NCI-H2107 (cell line): ENCODE measurements at regions not wholly inside any gene's neighbourhood (a gene's known extent, or its start where the extent isn't known, plus 50 kb on each side); places are given as distances from the start of the nearest gene placed in this dataset.
"Not testable (repeated sequence)": the region's sequence is repeated elsewhere in the genome, so short reads cannot be mapped to it uniquely, and the experiment has no call there.

ENCODE experiments used
- DNase-seq: peaks from one replicate; lab custom pipeline; 2025; lab: John Stamatoyannopoulos, UW

GRCh38 chr11:134944131-134944530 lies 532.1 kb upstream of the B3GAT1 start:
- no peak for DNase-seq

- DNase-seq = no peak
Observed at GRCh38 chr11:134943544-134943943, 531.5 kb upstream of the B3GAT1 start.

DNA sequence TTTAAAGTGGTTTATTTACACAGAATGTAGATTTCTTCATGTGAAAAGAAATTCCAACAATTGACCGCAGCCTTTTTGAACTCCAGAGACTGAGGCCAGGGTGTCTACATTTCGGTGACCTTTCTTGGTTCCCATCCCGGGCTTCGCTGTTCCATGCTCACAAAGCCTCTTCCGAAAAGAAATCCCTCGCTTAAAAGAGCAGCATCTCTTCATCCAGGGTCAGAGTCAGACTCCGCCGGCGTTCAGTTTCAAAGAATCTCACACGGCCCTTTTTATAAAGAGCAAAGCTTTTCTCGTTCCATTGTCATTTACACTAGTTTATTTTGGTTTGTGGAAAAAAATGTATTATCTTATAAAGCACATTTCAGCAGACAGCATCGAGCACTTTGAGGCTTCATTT lies 530.6 kb upstream of the B3GAT1 start:
- no peak for DNase-seq

DNA sequence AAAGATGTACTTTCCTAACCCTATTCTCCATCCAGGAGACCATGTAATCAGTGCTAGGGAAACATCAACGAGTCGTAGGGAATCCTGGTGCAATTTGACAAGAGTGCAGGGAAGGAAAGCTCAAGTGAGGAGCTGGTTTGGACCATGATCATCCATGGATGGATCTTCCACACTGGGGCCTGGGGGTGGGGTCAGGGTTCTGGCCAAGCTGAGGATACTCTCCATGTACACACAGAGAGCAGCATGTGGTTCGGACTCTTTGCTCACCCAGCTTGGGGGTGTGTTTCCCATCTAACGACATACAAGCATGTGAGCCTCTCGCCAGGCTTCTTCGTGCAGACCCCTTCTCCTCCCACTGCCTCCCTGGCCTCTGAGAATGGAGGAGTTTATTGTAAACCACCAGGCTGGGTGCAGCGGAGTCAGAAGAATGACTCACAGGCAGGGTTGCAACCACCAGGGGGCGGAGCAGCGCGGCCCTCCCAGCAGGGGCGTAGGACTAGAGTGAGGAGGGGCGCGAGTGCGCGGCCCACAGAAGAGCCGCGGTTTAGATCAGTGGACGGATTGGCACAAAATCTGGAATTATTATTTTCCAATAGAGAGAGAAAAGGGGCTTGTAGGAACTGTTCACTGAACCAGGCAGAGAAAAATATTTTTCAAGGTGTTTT lies 530.0 kb upstream of the B3GAT1 start:
- DNase-seq = not testable (repeated sequence)

GRCh38 chr11:134941326-134941725 lies 529.3 kb upstream of the B3GAT1 start:
- DNase-seq = no peak

GRCh38 chr11:134940441-134941126 lies 528.5 kb upstream of the B3GAT1 start:
- DNase-seq = no peak

GRCh38 chr11:134939905-134940304 lies 527.9 kb upstream of the B3GAT1 start:
- no peak for DNase-seq

DNA sequence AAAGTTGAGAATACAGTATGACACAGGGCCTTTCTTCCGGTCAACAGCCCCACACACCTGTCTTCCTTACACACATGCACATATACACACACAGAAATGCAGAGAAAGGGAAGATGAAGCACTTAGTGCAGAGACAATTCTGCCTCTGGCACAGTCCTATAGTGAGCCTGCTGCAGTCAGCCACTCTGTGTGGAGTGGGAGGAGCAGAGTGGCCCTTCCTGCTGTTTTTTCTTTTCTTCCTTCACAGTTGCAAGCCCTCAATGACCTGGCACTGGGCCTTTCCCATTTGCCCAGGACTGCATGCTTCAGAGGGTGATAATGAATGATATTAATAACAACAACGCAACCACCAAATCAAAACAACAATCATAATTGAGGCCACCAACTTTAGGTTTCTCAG lies 527.0 kb upstream of the B3GAT1 start:
- DNase-seq = no peak

GRCh38 chr11:134938212-134938611 lies 526.2 kb upstream of the B3GAT1 start:
- no peak for DNase-seq

DNA sequence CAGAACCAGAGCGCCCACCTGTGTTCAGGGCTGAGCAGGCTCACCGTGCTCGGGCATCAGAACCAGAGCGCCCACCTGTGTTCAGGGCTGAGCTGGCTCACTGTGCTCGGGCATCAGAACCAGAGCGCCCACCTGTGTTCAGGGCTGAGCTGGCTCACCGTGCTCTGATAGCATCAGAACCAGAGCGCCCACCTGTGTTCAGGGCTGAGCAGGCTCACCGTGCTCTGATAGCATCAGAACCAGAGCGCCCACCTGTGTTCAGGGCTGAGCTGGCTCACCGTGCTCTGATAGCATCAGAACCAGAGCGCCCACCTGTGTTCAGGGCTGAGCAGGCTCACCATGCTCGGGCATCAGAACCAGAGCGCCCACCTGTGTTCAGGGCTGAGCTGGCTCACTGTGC lies 525.2 kb upstream of the B3GAT1 start:
- not testable (repeated sequence) for DNase-seq

DNA sequence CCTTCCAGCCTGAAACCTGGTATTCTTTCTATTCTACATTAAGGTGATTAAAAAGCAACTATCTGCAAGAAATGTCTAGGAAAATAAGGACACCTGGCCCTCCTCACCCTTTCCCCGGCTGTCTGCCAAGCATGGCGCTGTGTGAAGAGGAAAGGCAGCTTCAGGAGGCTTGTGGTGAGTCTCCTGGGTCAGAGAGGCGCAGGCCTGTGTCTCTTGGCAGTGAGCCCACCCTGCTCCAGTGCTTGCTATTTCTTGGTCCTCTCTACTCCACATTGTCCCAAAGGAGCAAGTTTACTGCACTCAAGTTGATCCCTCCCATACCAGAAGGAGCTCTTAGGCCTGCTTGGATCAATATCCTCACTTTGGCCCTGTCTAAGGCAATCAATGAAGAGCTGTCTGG lies 520.7 kb upstream of the B3GAT1 start:
- DNase-seq = no peak

- DNase-seq = no peak
Observed at GRCh38 chr11:134925432-134925831, 513.4 kb upstream of the B3GAT1 start.

DNA sequence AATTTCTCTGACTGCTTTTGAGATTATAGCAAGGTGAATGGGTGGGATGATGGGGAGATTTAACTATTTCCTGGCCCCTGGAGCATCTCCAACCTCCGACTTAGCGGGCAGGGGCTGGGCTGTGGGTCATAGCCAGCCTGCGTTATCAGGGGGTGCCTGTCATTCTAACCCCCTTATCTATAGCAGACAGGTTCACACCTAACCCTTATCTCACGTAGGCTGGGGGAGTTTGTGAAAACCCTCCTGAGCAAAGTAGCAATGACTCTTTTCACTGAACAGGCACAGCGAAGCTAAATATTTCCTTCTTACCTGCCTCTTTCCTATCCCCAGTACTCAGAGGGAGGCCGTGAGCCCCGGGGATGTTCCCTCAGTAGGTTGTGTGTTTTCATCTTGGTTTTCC lies 511.4 kb upstream of the B3GAT1 start:
- DNase-seq = no peak

DNA sequence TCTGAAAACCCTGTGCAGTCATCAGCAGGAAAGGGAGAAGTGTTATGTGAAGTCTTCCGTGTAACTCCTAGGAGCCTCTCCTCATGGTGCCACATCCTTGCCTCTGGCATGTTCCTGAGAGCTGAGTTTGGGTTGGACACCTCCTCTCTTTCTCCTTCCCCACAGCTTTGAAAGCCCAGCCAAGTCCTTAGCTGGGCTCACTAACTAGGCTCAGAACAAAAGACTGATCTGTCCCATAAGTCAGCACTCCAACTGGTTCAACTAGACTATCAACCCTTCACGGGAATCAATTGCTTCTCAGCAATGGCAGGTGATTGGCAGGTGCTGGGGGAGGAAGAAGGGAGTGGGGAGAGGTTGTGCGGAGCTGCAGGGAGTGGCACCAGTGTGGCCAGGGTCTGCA lies 509.9 kb upstream of the B3GAT1 start:
- DNase-seq = no peak

DNA sequence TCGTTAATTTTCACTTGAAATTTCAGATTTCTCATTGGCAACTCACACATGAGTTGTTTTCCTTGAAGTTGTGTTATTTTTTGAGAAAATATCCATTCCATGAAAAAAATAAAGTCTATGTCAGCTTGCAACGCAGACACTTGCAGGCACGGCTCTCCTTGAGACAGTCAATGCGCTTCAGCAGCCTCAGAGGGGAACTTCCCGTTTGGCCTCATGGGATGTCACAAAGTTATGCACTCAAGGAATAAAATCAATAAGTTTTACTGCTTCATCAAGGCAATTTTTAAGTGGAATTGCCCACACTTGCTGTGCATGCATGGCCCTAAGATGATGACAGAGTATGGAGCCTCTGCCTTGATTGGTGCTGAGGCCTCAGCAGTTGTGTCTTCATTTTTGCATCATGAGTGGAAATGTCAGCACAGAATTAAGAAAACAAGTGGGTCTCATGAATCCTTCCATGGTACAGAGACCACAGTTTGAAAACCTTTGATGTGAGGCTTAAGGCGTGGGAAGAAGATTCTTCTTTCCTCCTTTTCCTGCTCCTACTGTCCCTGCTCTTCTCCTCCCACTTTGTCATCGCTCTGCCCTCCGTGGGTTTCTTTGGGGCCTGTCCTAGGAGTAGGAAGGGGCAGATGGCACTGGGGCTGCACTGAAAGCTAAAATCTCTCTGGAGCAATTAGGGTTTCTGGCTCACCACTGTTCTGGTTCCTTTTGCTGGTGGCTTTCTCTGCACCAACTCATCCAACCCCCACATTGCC lies 509.0 kb upstream of the B3GAT1 start:
- DNase-seq = no peak

DNA sequence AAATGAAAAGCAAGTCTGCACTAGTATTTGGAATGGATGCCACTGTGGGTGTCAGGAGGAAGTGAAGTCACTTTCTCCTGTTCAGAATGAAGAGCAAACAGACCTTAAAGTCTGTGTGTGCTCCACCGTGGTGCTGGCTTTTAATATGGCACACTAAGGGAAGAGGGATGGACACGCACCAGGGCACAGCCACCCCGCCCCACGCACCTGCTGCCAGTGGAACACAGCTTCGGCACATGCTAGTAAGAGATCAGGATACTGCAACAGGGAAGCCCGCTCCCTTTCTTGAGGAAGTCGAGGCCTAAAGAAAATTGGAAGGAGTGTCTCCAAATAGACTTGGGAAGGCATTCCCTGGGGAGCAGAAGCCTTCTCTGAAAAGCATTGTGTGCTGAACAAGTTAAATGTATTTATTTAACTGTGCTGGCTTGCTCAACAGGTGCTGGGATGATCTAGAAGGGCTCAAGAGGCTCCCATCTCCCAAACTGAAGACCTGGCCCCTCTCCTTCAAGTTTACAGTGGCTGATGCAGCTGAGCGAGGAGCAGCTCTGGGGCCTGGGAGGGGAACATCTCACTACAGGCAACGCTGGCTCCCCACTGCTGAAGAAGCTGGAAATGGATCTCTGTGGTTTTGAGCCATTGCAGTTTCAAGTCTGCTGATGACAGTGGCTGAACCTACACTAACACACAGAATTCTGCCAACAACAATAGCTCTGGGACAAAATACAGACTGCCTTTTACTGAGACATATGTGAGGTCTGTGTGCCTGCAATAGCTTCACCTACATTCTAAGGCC lies 504.6 kb upstream of the B3GAT1 start:
- DNase-seq = no peak

- no peak for DNase-seq
Observed at GRCh38 chr11:134915881-134916280, 503.8 kb upstream of the B3GAT1 start.

DNA sequence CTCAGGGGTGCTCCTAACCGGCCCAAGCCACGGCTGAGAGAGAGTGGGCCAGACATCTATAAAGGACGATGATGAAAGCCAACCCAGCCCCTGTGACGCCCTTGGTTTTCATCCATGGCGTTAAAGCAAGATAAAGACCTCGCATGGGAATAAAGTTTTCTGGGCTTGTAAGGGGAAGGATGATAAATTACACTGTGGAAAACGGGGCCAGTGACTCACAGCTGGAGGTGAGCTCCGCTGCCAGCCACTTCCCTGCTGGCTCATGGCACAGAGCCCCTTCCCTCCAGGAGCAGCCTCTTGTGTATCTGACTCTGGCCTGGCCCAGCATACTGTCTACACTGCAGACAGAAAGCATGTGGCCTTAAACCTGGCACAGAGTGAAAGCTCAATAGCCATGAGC lies 503.2 kb upstream of the B3GAT1 start:
- no peak for DNase-seq

GRCh38 chr11:134913999-134914590 lies 502.1 kb upstream of the B3GAT1 start:
- DNase-seq = no peak

DNA sequence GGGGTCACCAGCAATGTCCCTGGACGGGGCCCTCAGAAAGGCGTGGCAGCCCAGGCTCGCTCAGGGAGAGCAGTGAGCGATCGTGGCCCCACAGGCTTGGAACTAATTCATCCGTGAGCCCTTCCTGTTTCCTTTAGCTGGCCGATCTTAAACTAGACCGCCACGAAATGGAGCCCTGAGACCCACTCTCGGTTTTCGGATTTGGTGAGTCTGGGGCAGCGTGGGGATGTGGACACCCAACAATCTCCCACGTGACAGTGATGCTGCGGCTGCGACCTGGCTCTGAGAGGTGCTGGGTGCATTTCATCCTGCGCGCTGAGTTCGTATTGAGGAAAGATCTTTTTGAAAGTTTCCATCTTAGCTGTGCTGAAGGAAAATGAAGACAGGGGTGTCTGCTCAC lies 501.3 kb upstream of the B3GAT1 start:
- no peak for DNase-seq

- no peak for DNase-seq
Observed at GRCh38 chr11:134911514-134912180, 499.6 kb upstream of the B3GAT1 start.
